ENCODE measurements at regions not wholly inside any gene's neighbourhood (a gene's known extent, or its start where the extent isn't known, plus 50 kb on each side); places are given as distances from the start of the nearest gene placed in this dataset.

GRCh38 chr7:36777062-36777461 is 52.8 kb upstream of the AOAH start:
- TF ChIP-seq FOXA1 (IDR thresholded peaks at IDR 0.05) (no peak), NFRKB (IDR thresholded peaks at IDR 0.05) (no peak), FOXM1 (IDR thresholded peaks at IDR 0.05; ENCODE audit: borderline replicate concordance) (no peak), ARNT (IDR thresholded peaks at IDR 0.05) (no peak), L3MBTL2 (conservative IDR thresholded peaks at IDR 0.05) (no peak)
- ChIA-PET CTCF (no interaction called here), POLR2A (no interaction called here)
- DNase-seq (ENCODE audit: extremely low spot score), result no peak

DNA sequence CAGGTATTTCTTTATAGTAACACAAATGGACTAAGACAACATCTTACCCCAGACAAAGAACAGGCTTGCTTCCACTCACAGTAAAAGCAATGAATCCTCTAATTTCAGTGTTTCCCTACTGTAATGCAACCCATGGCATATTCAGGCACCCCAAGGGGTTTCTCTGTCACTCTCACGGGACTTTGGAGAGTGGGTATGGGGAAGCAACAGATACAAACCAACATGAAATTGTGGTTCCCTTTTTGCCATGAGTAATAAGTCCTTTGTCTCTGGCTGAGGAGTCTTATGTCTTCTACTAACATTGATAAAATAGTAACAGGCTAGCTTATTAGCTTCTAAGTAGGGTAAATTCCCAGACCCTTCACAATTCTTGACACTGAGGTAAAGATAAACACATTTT is 51.4 kb upstream of the AOAH start:
- CTCF ChIA-PET, result interaction anchor here (0.6 kb wide), 1 partner anchor 720 kb away, joined by 3 read pairs; no protein-coding TSS in a partner anchor
- no peak for TF ChIP-seq SUZ12 (IDR thresholded peaks at IDR 0.05)

GRCh38 chr7:36775061-36775620 is 50.8 kb upstream of the AOAH start:
- CTCF ChIA-PET, result interaction anchor here (0.6 kb wide), 2 partner anchors 209 to 721 kb away, joined by 3 read pairs; no protein-coding TSS in a partner anchor
- DNase-seq (ENCODE audit: extremely low spot score), result no peak
- TF ChIP-seq ZNF384 (IDR thresholded peaks at IDR 0.05) (no peak), FOXA1 (IDR thresholded peaks at IDR 0.05) (no peak), TARDBP (IDR thresholded peaks at IDR 0.05) (no peak), ARNT (IDR thresholded peaks at IDR 0.05) (no peak), ELF4 (IDR thresholded peaks at IDR 0.05) (no peak), SUZ12 (IDR thresholded peaks at IDR 0.05) (no peak), FOXM1 (IDR thresholded peaks at IDR 0.05; ENCODE audit: borderline replicate concordance) (no peak), LEF1 (IDR thresholded peaks at IDR 0.05; ENCODE audit: borderline replicate concordance) (no peak), HDGF (IDR thresholded peaks at IDR 0.05; ENCODE audit: borderline replicate concordance) (no peak), NFRKB (IDR thresholded peaks at IDR 0.05) (no peak), BHLHE40 (IDR thresholded peaks at IDR 0.05; ENCODE audit: borderline replicate concordance) (no peak), SP1 (IDR thresholded peaks at IDR 0.05) (no peak), CTBP1 (IDR thresholded peaks at IDR 0.05; ENCODE audit: borderline replicate concordance) (no peak), L3MBTL2 (conservative IDR thresholded peaks at IDR 0.05) (no peak), FOXK2 (IDR thresholded peaks at IDR 0.05) (no peak)
- TF ChIP-seq, protein P1, sequence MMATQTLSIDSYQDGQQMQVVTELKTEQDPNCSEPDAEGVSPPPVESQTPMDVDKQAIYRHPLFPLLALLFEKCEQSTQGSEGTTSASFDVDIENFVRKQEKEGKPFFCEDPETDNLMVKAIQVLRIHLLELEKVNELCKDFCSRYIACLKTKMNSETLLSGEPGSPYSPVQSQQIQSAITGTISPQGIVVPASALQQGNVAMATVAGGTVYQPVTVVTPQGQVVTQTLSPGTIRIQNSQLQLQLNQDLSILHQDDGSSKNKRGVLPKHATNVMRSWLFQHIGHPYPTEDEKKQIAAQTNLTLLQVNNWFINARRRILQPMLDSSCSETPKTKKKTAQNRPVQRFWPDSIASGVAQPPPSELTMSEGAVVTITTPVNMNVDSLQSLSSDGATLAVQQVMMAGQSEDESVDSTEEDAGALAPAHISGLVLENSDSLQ (IDR thresholded peaks at IDR 0.05), result no peak
- POLR2A ChIA-PET, result no interaction called here

More for the DNA sequence above, 51.4 kb upstream of the AOAH start:
- POLR2A ChIA-PET, result no interaction called here
- no peak for DNase-seq (ENCODE audit: extremely low spot score)
